D721Med (cell line): ENCODE measurements at regions not wholly inside any gene's neighbourhood (a gene's known extent, or its start where the extent isn't known, plus 50 kb on each side); places are given as distances from the start of the nearest gene placed in this dataset.

Experiments used
- DNase-seq: peaks from one replicate; pipeline ENCODE4 v3.0.0; 2011; ENCODE audit warnings: low spot score; ENCODE audit not compliant: insufficient read length
- FAIRE-seq: peaks from 2 replicates; lab custom pipeline; 2011; peaks lifted over from hg19 to GRCh38; lab: Jason Lieb, UNC
- TF ChIP-seq, protein P1 (sequence below): IDR thresholded peaks from 2 replicates; pipeline ENCODE4 v1.5.1; 2012; ENCODE audit warnings: mild to moderate bottlenecking, control low read depth; ENCODE audit not compliant: insufficient read depth; ENCODE audit errors: missing control alignments

DNA sequence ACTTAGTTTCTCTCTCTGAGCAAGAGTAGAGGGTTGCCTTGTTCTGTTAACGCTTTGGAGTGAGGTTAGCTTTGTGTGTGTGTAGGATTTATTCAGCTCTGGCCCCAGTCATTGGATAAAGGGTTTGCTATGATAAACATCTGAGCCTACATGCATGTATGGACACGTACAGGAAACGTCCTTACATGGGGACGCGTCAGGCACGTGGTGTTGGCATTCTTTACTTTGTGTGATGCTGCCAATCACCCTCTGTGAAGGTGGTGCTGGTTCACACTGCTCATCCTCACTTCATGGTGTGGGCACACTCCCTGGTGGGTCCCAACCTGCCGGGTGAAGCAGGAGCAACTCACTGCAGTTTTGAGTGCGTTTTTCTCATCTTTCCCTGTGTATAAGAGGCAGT, 53.4 kb upstream of the CD93 start:
- no peak for DNase-seq
- TF ChIP-seq, protein P1, sequence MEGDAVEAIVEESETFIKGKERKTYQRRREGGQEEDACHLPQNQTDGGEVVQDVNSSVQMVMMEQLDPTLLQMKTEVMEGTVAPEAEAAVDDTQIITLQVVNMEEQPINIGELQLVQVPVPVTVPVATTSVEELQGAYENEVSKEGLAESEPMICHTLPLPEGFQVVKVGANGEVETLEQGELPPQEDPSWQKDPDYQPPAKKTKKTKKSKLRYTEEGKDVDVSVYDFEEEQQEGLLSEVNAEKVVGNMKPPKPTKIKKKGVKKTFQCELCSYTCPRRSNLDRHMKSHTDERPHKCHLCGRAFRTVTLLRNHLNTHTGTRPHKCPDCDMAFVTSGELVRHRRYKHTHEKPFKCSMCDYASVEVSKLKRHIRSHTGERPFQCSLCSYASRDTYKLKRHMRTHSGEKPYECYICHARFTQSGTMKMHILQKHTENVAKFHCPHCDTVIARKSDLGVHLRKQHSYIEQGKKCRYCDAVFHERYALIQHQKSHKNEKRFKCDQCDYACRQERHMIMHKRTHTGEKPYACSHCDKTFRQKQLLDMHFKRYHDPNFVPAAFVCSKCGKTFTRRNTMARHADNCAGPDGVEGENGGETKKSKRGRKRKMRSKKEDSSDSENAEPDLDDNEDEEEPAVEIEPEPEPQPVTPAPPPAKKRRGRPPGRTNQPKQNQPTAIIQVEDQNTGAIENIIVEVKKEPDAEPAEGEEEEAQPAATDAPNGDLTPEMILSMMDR, result no peak
- FAIRE-seq, result no peak

DNA sequence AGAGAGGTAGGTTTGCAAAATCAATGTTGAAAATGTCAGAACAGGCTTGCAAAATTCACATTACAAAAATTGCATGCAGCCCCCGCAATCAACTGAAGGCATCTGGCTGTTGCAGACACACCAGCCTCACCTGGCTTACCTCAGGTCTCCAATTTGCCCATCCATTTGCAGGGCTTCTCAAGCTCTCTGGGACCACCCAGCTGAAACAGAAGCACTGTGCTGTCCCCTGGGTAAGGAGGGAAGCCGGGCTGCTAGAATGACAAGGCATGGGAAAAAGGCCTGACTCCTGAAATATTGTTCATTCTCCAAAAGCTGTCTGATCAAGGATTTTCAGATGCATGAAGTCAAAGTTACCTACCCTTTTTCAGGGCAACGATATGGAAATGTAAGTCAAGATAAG, 52.6 kb upstream of the CD93 start:
- FAIRE-seq (no peak), DNase-seq (no peak)
- TF ChIP-seq, protein P1, result no peak

DNA sequence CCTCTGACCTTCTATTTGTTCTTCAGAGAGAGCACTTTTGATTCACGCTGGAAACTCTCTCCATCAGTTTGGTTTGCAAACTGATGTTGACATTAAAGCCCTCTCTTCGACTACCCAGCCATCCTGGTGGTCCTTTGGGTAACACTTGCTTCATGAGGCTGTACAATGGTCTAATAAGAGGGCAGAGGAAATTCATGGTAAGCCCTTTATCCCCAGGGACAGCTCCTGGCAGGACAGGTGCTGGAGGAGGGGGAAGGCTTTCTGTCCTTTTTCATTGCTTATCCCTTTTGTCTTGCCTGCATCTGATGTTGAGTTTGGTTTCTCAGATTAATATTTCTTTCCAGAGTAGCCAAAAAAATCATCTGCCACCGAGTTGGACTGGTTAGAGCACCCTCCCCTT, 52.1 kb upstream of the CD93 start:
- DNase-seq, result no peak
- TF ChIP-seq, protein P1, result no peak
- no peak for FAIRE-seq

DNA sequence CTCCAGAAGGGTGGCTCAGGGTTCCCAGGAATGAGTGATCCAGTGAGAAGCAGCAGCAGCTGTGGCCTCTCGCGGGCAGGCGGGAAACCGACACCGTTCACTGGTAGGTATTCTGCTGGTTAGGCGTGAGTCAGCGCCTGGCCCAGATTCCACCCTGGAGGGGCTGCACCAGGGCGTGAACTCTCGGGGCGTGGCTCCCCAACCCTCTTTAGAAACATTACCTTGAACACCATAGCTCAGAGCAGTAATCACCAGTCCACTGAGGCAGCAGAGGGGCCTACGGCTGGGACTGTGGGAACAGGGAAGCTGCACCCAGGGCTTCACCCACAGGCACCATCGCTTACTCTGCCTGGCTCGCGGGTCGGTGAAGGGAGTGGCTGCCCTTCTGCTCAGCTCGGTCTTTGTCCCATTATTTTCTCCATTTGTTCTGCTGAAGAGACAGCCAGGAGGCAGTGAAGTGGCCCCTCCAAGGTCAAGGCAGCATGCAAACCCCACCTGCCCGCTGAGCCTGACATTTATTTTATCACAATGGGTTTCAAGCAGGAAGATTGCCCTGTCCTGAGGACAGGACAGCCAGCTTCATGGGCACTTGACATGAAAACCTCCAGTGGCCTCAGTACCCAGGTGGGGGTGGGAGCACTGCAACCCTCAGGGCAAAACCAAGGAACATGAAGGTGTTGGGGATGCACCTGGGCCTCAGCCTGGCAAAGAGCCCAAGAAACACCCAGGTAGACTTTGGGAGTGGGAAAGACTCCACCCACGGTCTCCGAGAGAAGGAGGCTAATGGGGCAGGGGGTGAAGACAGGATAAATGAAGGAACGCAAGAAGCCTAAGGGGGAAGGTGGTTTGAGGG, 51.0 kb upstream of the CD93 start:
- FAIRE-seq (no peak), DNase-seq (no peak)
- TF ChIP-seq, protein P1, result no peak

DNA sequence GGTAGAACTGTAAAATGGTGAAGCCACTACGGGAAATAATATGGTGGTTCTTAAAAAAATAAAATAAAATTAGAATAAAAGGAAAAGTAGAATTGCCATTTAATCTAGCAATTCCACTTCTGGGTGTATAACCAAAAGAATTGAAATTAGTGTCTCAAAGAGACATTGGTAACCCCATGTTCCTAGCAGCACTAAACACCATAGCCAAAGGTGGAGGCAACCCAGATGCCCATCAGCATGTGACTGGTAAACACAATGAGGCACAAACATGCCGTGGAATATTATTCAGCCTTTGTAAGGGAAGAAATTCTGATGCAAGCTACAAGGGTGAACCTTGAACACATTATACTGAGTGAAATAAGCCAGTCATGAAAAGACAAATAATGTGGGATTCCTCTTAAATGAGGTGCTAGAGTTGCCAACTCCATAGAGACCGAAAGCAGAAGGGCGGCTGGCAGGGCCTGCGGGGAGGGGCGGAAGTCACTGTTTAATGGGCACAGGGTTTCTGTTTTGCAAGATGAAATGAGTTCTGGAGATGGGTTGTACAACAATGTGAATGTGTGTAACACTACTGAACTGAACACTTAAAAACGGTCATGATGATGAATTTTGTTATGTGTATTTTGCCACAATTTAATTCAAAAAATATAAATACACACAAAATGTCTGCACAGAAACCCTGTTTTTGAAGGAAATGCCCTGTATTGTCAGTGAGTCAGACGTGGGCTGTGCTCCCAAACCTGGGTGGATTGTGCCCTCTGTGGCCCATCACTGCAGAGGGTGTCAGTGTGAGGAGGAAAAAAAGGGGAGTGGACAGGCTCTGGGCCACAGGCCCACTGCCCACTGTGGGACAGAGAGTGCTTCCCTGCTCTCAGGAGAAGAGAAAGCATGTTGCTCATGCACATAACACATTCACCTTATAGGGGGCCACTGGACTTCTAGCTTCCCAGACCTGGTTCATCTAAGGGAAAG, 49.6 kb upstream of the CD93 start:
- no peak for DNase-seq
- TF ChIP-seq, protein P1, result no peak
- FAIRE-seq, result no peak
